ENCODE measurements at regions not wholly inside any gene's neighbourhood (a gene's known extent, or its start where the extent isn't known, plus 50 kb on each side); places are given as distances from the start of the nearest gene placed in this dataset.
"Not testable (repeated sequence)": the region's sequence is repeated elsewhere in the genome, so short reads cannot be mapped to it uniquely, and the experiment has no call there.

- DNase-seq (ENCODE audit: low read depth) = no peak
These were observed 248.8 kb downstream of the SHOX2 start for GRCh38 chr3:157857440-157857839.

GRCh38 chr3:157856078-157856939 is 249.9 kb downstream of the SHOX2 start:
- no peak for DNase-seq (ENCODE audit: low read depth)

- DNase-seq (ENCODE audit: low read depth) = not testable (repeated sequence)
These were observed 260.4 kb downstream of the SHOX2 start for GRCh38 chr3:157845839-157846238.

GRCh38 chr3:157844800-157845565 is 261.2 kb downstream of the SHOX2 start:
- no peak for DNase-seq (ENCODE audit: low read depth)

GRCh38 chr3:157844216-157844615 is 262.0 kb downstream of the SHOX2 start:
- no peak for DNase-seq (ENCODE audit: low read depth)

GRCh38 chr3:157841029-157841428 is 265.2 kb downstream of the SHOX2 start:
- DNase-seq (ENCODE audit: low read depth) = no peak

GRCh38 chr3:157840564-157840963 is 265.7 kb downstream of the SHOX2 start:
- DNase-seq (ENCODE audit: low read depth) = no peak

- no peak for DNase-seq (ENCODE audit: low read depth)
These were observed 267.8 kb downstream of the SHOX2 start for GRCh38 chr3:157838457-157838856.

- DNase-seq (ENCODE audit: low read depth) = no peak
These were observed 268.9 kb downstream of the SHOX2 start for GRCh38 chr3:157837336-157837735.

GRCh38 chr3:157836022-157836421 is 270.2 kb downstream of the SHOX2 start:
- no peak for DNase-seq (ENCODE audit: low read depth)

GRCh38 chr3:157832588-157832987 is 273.6 kb downstream of the SHOX2 start:
- no peak for DNase-seq (ENCODE audit: low read depth)

- DNase-seq (ENCODE audit: low read depth) = no peak
These were observed 275.5 kb downstream of the SHOX2 start for GRCh38 chr3:157830556-157831236.

GRCh38 chr3:157829786-157830185 is 276.4 kb downstream of the SHOX2 start:
- no peak for DNase-seq (ENCODE audit: low read depth)

- DNase-seq (ENCODE audit: low read depth) = no peak
These were observed 281.9 kb downstream of the SHOX2 start for GRCh38 chr3:157824281-157824680.

GRCh38 chr3:157823050-157823449 is 283.2 kb downstream of the SHOX2 start:
- DNase-seq (ENCODE audit: low read depth) = no peak

GRCh38 chr3:157820157-157820517 is 286.1 kb downstream of the SHOX2 start:
- no peak for DNase-seq (ENCODE audit: low read depth)

- DNase-seq (ENCODE audit: low read depth) = no peak
These were observed 286.7 kb downstream of the SHOX2 start for GRCh38 chr3:157819270-157820156.

GRCh38 chr3:157816896-157817295 is 289.3 kb downstream of the SHOX2 start:
- no peak for DNase-seq (ENCODE audit: low read depth)

- no peak for DNase-seq (ENCODE audit: low read depth)
These were observed 289.9 kb downstream of the SHOX2 start for GRCh38 chr3:157816296-157816695.

GRCh38 chr3:157815739-157816138 is 290.5 kb downstream of the SHOX2 start:
- DNase-seq (ENCODE audit: low read depth) = no peak

- no peak for DNase-seq (ENCODE audit: low read depth)
These were observed 295.1 kb downstream of the SHOX2 start for GRCh38 chr3:157810924-157811718.
